ENCODE measurements at regions not wholly inside any gene's neighbourhood (a gene's known extent, or its start where the extent isn't known, plus 50 kb on each side); places are given as distances from the start of the nearest gene placed in this dataset.
A peak's percentile ranks its signal among the peaks of the same experiment; 100 is the strongest.
"Not testable (repeated sequence)": the region's sequence is repeated elsewhere in the genome, so short reads cannot be mapped to it uniquely, and the experiment has no call there.

DNA sequence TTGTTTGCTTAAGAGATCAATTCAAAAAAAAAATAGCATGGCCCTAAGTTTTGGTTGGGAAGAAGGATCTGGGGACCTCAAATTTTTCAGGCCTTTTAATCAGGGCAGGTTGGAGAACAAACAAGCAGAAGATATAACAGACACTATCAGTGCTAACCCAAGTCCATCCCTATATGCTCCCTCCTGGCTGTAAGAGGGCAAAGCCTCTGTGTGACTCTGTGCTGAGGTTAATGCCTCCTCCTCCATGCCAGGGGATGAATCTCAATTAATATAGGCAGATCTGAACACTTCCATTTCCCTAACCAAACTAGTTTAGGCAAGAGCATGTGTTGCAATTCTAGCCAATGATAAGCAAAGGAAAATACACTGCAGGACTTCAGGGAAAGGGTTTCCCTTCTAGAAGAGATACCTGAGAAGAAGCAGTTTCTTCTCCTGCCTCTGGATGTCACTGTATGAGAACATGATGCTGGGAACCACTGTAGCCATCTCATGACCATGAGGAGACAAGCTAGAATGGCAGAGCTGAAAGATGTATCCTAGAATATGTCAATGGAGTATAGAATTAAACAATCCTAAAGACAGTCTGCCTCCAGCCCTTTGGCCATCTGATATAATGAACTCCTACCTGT is 76.0 kb downstream of the CHD9NB start:
- no peak for DNase-seq

DNA sequence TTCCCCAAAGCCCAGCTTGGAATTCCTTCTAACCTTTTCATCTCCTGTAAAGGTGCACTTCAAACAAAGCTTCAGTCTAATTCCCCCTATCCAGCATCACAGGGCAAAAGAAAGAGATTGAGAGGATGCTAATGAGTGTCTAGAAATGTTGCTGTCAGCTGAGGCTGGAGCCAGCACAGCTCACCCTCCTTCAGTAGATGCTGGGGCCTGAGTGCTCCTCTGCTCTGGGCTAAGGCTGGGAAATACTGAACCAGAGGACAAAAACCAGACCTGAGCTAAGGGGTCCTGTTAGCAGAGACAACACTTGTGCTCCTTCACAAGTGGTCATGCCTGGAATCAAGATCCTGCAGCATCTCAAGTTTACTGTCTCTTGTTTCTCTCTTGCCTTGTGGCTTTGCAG is 85.0 kb downstream of the CHD9NB start:
- DNase-seq = no peak

DNA sequence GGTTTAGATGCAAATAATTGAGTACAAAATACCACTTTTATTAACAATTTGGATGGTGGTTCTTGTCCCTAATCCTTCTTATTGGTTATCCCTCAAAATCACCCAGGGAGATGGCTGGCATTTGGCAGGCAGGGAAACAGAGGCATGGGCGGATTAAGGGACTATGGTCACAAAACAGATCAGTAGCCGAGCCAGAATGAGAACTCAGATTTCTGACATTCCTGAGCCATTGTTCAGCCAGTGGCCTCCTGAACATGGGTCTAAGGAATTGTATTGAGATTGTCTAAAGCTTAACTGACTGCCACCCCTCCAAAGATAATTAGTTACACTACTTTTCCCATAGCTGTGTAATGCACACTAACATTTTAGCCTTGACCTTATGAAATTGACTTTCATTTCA is 88.4 kb downstream of the CHD9NB start:
- DNase-seq = no peak

DNA sequence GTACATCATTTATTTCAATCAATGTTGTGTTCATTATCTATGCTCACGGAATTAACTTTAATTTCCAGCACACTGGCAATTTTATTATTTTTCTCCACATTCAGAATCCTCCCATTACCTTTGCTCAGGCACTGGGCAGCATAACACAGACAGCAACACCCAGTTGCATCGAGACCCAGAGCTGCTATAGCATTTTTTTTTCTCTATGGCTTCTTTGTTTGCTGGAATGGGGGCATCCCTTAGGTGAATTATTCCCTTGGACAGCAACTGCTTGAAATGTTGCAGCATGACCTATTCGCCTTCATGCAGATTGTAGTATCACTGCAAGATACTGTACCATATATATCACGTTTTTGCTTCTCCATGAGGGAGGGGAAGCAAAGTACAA is 88.8 kb downstream of the CHD9NB start:
- no peak for DNase-seq

DNA sequence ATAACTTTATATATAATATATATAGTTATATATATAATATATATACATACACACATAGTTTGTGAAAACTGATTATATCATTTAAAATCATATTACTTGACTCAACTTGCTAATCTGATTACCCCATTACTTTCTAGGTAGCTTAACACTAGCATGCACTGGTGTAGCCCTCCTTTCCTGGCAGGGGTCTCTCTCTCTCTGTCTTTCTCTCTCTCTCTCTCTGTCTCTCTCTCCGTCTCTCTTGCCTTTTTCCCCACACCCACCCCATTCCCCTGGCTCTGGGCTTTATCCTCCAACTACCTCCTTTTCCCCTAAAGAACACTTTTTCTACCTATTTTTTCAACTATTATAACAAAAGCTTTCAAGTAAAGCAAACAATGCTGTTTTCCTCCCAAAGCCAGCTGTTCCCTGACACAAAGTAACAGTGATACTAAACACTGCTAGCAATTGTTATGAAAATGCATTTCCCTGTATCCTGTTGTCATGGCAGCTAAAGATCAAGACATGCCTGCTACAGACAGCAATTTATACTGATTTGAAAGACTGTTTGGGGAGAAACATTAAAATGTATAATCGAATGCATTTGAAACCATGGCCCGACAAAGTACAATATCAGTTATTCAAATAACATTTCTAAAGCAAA is 89.4 kb downstream of the CHD9NB start:
- DNase-seq = no peak

DNA sequence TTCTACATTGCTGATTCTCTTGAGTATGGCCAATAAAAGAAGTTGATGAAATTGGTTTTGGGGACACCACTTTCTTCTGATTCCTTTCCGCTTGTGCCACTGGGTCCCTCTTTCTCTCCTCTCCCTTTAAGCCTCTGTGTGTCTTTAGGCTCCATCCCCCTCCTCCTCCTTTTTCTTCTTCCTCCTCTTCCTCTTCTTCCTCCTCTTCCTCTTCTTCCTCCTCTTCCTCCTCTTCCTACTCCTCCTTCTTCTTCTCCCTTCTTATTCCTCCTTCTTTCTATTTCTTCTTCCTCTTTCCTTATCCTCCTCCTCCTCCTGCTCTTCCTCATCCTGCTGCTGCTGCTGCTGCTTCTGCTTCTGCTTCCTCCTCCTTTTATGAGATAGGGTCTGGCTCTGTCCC is 93.7 kb downstream of the CHD9NB start:
- DNase-seq = no peak

DNA sequence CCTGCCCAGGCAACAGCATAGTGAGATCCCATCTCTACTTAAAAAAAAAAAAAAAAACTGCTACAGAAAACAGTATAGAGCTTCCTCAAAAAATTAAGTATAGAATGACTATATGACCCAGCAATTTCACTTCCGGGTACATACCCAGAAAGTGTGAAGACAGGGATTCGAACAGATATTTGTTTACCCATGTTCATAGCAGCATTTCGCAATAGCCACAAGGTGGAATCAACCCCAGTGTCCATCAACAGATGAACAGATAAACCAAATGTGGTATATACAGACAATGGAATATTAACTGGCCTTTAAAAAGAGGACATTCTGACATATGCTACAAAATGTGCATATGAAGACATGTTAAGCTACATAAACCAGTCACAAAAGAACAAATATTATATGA is 95.5 kb downstream of the CHD9NB start:
- DNase-seq = no peak

DNA sequence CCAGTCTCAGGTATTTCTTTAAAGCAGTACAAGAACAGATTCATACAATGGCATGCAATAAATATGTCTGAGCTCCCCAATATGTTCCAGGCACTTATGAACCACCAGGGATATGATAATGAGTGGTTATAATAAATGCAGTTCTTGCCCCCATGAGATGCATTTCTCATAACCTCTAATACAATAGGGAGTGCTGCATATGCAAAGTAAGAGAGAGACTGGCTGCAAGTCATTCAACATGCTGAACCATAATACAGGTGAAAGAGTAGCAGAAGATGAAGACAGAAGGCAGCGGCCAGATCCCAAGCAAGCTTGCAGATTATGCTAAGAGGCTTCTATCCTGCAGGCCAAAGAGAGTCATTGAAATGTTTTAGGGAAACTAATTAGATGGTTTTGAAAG is 96.7 kb downstream of the CHD9NB start:
- no peak for DNase-seq

DNA sequence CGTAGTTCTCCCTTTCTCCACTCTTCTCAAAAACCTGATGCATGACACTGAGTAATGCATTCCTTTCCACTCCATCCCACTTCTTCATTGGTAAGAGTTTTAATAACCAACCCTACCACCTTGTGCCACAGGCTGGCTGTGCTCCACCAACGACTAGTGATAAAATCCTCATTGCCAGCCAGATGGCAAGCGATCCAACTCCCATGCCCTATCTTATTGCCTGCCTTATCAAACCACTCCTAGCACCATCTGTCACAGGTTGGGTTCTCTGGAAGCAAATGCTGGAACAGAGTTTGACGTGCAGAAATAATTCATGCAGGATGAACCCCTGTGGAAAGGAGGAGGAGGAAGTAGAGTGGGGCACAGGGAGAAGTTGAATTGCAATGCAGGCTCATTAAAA is 99.5 kb downstream of the CHD9NB start:
- no peak for DNase-seq

DNA sequence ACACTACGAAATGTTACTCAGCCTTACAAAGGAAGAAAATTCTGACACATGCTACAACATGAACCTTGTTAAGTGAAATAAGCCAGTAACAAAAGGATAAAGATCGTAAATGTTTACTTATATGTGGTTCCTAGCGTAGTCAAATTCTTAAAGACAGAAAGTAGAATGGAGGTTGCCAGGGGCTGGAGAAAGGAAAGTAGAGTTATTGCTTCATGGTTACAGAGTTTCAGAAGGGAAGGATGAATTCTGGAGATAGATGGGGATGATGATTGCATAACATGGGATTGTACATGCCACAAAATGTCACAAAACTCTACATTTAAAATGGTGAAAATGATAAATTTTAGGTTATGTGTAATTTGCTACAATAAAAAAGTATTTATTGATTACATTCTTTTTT is 103.8 kb downstream of the CHD9NB start:
- no peak for DNase-seq

DNA sequence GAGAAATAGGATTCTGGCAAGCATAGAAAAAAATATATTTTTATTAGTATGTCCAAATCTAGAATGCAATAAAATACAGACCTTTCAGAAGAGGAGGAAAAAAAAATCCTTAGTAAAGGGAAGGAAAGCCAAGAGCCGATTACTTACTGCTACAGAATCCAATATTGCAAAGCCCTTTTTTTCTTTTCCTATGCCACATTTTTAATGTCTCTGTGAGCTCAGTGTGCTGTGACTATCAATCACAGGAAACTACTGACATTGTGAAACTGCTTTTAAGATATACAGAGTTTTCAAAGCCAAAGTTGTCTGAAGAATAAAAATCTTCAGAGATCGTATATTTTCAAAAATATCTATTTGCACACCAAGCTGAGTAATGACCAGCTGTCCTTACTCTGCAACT is 120.4 kb downstream of the CHD9NB start:
- DNase-seq = no peak

DNA sequence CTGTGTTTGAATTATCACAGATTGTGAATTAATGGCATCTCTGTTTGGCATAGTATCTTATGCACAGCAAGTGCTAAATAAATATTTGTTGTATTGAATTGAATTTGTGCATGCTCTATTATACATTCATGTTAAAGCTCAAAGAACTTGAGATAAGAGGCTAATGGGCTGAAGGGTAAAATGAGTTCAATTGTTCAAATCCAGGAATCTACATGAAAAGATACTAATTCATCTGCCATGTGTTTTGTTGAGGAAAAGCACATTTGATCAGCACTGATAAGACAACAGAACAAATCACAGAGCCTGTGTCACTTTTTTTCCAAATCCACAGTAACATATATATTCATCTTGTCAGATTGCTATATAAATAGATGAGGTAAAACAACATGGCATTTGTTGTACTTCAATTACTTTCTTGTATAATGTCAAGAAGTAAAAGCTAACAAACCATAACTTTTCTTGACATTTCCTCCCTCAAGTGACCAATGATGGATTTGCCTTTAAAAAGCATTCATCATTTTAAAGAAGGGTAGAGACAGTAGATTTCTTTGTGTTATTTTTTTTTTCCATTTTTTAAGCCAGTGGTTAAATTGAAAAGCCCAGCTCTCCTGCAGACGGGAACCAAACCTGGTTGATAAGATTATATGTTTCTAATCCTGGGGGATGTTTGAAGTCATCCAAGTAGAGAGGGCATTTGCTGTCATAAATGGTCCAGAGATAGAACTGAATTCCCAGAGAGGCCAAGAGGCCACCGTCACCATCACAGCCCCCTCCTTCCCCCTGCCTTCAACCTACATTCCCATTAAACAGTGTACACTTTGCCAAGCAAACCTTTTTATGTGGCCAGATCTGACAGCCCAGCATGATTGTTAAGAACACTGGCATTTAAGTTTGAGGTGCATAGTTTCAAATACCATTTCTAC is 123.0 kb downstream of the CHD9NB start:
- no peak for DNase-seq

DNA sequence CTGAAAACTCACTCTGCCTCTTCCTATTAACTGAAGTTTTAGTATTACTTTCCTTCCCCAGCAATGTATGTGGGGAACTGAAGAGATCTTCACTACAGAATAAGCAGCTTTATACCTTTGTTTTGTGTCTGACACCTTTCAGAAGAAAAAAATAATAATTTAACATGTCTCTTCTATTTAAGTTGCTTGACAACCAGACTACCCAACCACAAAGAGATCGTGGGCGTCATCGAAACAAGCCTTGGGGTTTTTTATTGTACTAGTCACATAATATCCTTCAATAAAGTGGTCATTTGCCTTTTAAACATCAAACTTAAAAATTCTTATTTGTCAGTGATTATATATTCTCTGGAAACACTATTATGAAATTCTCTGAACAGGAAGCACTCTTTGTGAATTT is 123.7 kb downstream of the CHD9NB start:
- no peak for DNase-seq

DNA sequence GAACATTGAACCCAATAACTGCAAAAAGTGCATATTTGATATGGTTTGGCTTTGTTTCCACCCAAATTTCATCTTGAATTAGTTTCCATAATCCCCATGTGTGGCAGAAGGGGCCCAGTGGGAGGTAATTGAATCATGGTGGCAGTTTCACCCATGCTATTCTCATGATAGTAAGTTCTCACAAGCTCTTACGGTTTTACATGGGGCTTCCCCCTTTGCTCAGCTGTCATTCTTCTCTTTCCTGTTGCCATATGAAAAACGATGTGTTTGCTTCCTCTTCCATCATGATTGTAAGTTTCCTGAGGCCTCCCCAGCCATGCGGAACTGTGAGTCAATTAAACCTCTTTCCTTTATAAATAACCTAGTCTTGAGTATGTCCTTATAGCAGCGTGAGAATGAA is 127.6 kb downstream of the CHD9NB start:
- DNase-seq = no peak

DNA sequence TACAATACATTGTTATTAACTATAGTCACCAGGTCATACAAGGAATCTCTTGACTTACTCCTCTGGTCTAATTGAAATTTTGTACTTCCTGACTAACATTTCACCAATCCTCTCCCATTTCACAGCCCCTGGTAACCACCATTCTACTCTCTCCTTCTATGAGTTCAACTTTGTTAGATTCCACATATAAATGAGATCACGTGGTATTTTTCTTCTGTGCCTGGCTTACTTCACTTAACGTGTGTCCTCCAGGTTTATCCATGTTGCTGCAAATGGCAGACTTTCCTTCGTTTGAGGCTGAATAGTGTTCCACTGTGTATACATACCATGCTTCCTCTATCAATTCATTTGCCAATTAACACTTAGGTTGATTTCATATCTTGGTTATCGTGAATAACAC is 128.5 kb downstream of the CHD9NB start:
- DNase-seq = no peak

DNA sequence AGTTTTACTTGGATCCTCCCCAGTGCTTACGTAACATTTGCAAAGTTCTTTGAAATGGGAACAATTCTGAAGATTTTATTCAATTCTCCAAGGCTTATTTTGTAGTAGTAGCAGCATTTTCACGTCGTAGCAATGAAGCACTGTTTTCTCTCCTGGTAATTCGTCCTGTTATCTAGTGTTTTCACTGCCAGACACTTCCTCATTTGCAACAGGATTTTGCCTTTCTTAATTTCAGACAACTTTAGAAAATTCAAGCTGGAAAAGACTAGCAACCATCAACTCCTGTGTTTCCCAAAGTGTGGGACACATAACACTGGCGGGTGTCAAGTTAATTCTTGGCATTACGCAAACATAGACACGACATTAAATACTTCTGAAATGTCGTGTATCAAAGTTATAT is 131.6 kb downstream of the CHD9NB start:
- no peak for DNase-seq

DNA sequence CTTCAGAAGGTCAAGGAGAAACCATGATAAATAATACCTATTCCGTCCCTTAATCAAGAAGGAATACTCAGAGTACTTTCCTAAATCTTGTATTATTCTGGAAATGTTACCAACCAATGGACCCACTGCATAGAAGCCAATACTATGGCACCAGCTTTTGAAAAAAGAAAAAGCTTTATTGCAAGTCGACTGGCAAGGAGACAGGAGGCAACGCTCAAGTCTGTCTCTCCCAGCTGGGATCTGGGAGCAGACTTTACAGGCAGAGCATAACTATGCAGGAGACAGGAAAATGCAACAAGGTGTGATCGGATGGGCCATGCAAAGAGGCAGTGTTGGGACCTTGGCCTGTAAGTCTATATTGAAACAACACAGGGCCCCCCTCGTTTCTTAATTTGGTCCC is 132.4 kb downstream of the CHD9NB start:
- DNase-seq = no peak

DNA sequence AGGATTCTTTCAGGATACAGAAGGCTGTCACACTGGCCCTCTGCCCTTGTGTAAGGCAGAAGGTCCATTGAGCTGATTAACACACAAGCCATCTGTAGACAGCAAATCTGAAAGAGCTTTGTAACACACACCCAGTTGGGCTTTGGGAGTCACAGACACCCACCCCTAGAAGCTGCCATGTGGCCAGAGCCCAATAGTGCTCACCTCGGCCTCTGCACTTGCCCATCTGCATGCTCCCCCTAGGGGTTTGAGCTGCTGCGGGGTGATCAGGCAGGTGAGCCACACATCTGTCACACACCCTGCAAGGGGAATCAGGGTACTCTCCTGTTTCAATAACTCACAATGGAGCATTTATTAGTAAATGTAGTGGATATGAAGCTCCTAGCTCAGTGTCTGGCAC is 138.3 kb downstream of the CHD9NB start:
- no peak for DNase-seq

DNA sequence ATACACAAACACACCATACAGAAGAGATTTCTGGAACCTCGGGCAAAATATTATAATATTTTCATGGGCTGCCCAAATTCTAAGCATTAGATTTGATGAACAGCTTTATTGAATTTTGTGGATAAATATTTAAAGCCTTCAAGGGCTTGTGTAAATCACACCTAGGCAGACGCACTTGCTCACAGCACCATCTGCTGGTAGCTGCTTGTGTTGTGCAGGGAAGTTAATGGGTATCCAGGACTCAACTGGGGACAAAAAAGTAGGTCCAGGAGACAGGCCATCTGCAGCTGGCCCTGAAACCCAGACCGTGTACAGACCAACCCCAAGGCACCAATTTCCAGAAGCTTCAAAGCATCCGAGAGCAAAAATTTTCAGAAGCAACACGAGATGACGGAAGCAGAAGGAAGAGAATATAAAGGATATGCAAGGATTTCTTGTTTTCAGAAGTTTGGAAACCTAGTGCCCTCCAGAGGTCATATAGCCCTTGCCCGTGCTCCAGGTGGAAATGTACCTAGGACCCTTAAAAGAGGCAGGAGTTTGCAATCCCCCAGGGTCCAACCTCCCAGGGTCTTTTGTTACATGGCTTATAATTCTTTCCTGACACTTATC is 140.0 kb downstream of the CHD9NB start:
- DNase-seq = peak; percentile 62

DNA sequence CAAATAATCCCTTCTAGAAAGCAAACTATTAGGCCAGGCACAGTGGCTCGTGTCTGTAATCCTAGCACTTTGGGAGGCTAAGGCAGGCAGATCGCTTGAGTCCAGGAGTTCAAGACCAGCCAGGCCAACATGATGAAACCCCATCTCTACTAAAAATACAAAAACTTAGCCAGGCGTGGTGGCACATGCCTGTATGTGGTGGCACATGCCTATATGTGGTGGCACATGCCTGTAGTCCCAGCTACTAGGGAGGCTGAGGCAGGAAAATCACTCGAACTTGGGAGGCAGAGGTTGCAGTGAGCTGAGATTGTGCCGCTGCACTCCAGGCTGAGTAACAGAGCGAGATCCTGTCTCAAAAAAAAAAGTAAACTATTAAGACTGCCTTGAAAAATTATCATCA is 144.6 kb downstream of the CHD9NB start:
- DNase-seq = not testable (repeated sequence)

DNA sequence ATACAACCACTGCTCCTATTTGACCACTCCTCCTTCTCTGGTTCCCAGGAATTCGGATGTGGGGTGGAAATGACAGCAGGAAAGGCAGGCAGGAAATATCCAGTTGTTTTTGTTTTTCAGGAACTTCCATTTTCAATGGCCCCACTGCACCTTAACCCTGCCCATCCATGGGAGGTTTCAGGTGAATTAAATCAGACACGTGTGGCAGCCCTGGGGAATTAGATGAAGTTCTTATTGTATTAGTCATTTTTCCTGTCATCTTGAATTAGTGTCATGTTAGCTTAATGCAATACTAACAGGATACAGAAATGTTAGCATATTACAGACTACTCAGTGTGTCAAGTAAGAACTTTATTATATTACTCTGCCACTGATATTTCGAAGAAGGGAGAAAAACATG is 146.4 kb downstream of the CHD9NB start:
- DNase-seq = no peak

DNA sequence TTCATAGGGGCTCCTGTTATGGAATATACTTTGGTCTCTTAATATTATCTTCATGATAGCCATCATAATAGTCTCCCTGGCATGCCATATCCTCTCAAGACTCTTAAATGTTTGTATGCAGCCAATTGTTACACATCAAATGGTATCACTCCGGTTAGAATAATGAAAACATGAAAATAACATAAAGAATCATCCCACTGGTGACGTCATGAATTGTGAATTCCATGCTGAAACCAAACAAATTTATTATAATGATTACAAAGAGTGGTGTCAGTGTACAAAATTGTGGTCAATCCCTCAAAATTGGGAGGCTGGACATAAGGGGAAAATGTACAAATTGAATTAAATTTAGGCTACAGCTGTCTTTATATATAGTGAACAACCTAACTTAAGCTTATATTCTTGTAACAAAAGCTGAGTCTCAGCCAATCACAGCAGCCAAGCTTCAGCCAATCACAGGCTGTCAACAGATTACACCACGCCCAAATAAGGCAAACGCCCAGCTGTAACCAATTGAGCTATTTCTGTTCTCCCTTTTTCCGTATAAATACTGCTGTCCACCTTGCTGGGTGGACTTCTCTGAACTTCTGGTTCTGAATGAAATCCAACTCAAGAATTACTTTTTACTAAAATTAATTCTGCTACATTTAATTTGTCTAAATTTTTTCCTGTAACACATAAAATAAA is 156.1 kb downstream of the CHD9NB start:
- no peak for DNase-seq

DNA sequence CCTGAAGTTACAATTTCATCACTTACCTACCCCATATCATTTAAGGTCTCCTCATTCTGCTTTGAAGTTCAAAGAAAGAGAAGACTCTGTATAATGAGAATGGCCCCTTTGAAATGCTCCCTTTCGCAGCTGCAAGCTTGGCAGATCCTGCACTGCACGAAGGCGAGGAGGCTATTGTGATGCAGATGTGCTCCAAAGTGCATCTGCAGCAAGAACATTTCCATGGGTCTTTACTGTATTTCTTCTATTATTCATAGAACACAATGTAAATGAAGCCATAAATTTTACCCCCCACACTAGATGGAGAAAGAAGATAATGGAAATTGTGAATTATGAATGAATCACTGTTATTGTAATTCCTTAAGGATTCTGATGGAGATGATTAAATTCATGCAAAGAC is 178.7 kb downstream of the CHD9NB start:
- no peak for DNase-seq

All from stimulated activated CD8-positive, alpha-beta memory T cell treated with anti-CD3 and anti-CD28 coated beads, Interleukin-4, amount 100 ng/mL, for 48 hours (primary cell).